NCI-H510A treated with DMSO at 0.1 percent for 48 hours (cell line): ENCODE measurements at regions not wholly inside any gene's neighbourhood (a gene's known extent, or its start where the extent isn't known, plus 50 kb on each side); places are given as distances from the start of the nearest gene placed in this dataset.
A peak's percentile ranks its signal among the peaks of the same experiment; 100 is the strongest.
"Not testable (repeated sequence)": the region's sequence is repeated elsewhere in the genome, so short reads cannot be mapped to it uniquely, and the experiment has no call there.

Source experiments
- DNase-seq: peaks from one replicate; lab custom pipeline; 2025; lab: John Stamatoyannopoulos, UW

DNA sequence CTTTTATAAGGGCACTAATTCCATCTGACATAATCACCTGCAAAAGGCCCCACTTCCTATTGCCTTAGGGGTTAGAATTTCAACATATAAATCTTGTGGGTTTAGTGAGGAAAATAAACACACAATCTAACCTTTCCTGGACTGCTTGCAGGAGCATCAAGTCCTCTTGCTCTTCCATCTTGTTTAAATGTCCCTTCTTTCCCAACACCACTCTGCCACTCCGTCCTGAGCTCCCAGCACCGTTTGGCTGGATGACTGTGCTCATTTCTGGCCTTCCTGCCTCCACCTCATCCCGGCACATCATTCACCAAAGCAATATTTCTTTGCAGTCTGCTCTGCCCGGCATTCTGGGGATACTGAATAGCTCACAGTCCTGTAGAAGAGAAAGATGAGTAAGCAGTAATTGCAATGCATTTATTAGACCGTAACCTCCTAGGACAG, 247.8 kb downstream of the BCL2 start:
- DNase-seq = peak; percentile 58

GRCh38 chr18:63070767-63071502, 248.6 kb downstream of the BCL2 start:
- no peak for DNase-seq

- no peak for DNase-seq
Measured at GRCh38 chr18:63069496-63069895, 250.1 kb downstream of the BCL2 start.

GRCh38 chr18:63067939-63068338, 251.6 kb downstream of the BCL2 start:
- DNase-seq = no peak

- DNase-seq = no peak
Measured at GRCh38 chr18:63065172-63065571, 254.4 kb downstream of the BCL2 start.

DNA sequence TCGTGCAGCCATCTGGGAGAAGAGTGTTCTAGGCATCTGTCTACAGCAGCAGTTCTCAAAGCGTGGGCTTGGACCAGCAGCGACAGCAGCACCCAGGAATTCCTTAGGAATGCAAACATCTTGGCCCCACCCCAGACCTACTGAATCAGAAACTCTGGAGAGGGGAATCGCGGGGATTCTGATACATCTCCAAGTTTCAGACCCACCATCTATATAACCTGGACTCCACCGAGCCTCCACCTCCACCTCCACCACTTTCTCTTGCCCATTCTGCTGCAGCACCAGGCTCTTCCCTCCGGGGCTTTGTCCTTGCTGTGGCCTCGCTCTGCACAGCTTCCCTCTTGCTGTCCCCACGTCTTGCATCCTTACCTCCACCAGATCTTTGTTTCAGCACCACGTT, 256.4 kb downstream of the BCL2 start:
- no peak for DNase-seq

DNA sequence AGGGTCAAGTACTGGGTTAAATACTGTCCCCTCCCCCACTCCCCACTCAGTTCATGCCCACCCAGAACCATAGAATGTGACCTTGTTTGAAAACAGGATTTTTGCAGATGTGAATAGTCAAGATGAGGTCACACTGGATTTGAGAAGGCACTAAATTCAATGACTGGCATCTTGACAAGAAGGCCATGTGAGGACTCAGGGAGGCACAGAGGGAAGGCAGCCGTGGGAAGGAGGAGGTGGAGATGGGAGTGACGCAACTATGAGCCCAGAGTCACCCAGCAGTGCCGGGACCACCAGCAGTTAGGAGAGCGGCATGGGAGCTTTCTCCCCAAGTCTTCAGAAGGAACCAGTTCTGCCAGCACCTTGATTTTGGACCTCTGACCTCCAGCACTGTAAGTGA, 257.3 kb downstream of the BCL2 start:
- no peak for DNase-seq

DNA sequence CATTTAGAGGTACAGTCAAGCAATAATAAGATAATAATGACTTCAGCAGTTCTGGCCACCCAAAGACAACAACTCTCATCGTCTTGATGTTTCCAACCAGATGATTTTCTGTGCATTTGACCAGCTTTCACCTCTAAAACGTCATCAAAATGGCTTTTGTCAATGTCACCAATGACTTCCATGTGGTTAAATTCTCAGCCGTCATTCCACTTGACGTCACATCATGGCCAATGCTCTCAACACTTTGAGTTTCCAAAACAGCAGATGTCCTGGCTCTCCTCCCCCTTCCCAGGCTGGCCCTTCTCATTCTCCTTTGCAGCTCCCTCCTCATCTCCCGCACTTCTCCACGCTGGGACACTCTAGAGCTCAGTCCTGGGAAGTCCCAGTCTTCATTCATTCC, 258.3 kb downstream of the BCL2 start:
- DNase-seq = no peak

GRCh38 chr18:63058521-63058920, 261.0 kb downstream of the BCL2 start:
- no peak for DNase-seq

- DNase-seq = no peak
Measured at GRCh38 chr18:63057707-63058106, 261.9 kb downstream of the BCL2 start.

DNA sequence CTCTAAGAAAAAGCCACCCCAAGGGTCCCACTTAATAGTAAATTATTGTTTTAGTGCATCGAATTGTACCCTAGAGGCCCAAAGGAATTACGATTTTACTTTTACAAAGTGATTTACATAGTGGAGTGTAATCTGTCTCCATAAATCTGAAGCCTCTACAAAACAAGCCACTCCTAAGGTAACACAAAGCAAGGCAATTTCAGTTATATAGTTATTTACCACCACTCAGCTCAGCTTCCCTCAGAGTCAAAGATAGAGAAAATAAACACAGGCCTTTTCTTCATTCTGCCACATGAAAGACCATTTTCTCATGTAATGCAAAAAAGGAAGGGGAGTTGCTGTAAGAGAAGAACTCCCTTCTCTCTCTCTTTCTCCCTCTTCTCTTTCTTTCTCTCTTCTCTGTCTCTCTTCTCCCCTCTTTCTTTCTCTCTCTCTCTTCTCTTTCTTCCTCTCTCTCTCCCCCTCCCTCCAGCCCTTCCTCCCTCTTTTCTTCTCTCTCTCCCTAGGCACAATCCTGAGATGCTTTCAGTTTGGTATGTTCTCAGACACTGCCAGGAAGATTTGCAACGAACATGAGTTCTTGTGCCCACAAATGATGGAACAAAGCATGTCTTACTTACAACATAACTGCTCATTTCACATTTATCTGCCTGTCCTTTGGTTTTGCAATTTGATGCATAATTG, 264.5 kb downstream of the BCL2 start:
- no peak for DNase-seq

DNA sequence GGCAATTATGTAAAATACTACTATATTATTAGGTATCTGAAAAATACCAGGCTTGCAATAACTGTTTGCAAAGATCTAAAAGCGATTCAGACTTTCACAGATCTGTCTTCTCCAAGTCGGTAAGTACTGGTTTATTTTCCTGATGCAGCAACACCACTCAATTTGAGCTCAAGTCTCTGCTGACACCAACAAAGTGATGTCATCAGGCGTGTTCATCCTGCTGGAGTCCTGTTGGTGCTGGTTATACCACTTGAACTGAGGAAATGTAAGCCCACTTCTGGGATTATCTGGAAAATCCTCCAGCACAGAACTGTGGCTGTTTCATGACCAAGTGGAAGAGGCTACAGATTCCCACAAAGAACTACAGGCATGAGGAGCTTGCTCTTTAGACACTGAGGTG, 267.6 kb downstream of the BCL2 start:
- DNase-seq = peak; percentile 83

- not testable (repeated sequence) for DNase-seq
Measured at GRCh38 chr18:63050667-63051395, 268.7 kb downstream of the BCL2 start.

GRCh38 chr18:63046375-63046774, 273.2 kb downstream of the BCL2 start:
- no peak for DNase-seq

DNA sequence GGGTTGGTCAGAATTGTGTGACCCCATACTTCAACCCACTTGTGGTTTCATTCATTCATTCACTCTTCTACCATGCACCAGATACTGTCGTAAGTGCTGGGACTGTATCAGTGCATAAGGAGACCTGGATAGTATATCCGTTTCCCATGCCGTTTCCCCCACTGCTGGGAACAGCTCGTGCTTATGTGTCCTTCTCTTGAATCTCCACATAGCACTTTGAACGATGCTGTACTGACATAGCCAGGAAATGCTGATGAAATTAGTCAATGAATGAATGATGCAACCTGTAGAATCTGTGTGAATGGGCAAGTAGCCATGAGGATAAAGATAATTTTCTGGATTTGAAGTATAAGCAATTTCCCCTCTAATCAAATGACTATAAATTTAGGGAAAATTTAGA, 276.1 kb downstream of the BCL2 start:
- DNase-seq = no peak

- no peak for DNase-seq
Measured at GRCh38 chr18:63042351-63042750, 277.2 kb downstream of the BCL2 start.

GRCh38 chr18:63040788-63041410, 278.7 kb downstream of the BCL2 start:
- DNase-seq = no peak

DNA sequence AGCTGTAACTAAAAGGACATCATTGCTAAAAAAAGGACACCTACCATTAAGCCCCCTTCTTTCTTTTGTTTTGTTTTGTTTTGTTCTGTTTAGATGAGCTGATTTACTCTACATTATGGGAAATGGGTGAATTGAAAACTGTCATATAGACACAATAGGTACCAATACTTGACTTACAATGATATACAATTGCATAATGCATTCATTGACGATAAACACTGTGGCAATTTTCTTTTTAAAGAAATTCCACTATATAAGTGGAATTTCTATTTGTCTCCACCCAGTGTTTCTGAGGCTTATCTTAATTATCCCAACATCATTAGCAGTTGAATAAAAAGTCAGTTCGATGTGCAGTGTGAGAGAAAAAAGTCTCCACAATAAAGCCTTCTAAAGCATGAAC, 282.1 kb downstream of the BCL2 start:
- DNase-seq = no peak

DNA sequence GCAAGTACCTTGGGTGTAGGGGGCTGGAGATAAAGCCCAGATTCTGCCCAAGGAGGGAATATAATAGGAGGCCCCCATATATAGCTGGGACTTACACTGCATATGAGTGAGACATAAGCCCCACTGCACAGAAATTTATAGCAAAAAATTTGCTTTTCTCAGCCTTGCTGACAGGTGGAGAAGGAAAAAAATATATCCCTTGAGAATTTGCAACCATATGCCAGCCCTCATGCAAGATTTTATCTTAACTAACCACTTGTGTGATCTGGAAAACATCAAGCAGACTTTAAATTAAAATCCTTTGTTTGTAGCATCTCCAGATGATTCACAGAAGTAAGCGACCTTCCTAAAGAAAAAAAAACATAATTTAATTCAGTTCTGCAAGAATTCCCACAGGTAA, 288.2 kb downstream of the BCL2 start:
- no peak for DNase-seq
